GM10248 (cell line): ENCODE measurements at regions not wholly inside any gene's neighbourhood (a gene's known extent, or its start where the extent isn't known, plus 50 kb on each side); places are given as distances from the start of the nearest gene placed in this dataset.

Source experiments
- CTCF ChIA-PET: fragments of 300-600 bp; sonication (Branson Sonifier 250); formaldehyde crosslinking; extraction: SDS; loops from one replicate; lab custom pipeline; 2021; ENCODE audit warnings: antibody characterized with exemption; lab: Yijun Ruan, JAX
- POLR2A ChIA-PET: fragments of 350-650 bp; sonication (Branson Sonifier 250); formaldehyde crosslinking; extraction: SDS; loops from one replicate; lab custom pipeline; 2020; ENCODE audit warnings: antibody characterized with exemption; lab: Yijun Ruan, JAX
- DNase-seq: peaks from one replicate; pipeline ENCODE4 v3.0.0; 2012; ENCODE audit errors: extremely low spot score
- TF ChIP-seq, protein P1 (sequence below): IDR thresholded peaks from 2 replicates; pipeline ENCODE4 v1.5.1; 2012; ENCODE audit warnings: mild to moderate bottlenecking, low read depth; ENCODE audit errors: extremely low read depth, missing control alignments, control extremely low read depth

DNA sequence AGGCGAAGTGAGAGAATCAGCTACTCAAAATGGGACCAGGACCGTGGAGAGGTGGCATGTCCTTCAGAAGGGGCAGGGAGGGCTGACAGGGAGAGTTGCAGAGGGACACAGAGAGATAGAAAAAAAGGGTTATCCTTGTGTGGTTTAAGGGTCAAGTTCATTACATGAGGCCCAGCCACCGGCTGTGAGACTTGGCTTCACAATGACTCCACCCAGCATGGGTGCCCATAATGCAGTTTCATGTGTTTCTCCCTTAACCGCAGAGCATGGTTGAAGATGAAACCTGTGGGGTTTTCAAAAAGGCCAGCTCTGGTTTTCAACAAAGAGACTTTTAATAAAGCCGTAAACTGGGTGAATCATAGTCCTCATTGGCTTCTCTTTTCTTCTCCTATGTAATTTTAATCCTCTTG, 164.6 kb downstream of the KLF5 start:
- ChIA-PET CTCF (no interaction called here), POLR2A (no interaction called here)
- TF ChIP-seq, protein P1, sequence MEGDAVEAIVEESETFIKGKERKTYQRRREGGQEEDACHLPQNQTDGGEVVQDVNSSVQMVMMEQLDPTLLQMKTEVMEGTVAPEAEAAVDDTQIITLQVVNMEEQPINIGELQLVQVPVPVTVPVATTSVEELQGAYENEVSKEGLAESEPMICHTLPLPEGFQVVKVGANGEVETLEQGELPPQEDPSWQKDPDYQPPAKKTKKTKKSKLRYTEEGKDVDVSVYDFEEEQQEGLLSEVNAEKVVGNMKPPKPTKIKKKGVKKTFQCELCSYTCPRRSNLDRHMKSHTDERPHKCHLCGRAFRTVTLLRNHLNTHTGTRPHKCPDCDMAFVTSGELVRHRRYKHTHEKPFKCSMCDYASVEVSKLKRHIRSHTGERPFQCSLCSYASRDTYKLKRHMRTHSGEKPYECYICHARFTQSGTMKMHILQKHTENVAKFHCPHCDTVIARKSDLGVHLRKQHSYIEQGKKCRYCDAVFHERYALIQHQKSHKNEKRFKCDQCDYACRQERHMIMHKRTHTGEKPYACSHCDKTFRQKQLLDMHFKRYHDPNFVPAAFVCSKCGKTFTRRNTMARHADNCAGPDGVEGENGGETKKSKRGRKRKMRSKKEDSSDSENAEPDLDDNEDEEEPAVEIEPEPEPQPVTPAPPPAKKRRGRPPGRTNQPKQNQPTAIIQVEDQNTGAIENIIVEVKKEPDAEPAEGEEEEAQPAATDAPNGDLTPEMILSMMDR = no peak
- DNase-seq = no peak

DNA sequence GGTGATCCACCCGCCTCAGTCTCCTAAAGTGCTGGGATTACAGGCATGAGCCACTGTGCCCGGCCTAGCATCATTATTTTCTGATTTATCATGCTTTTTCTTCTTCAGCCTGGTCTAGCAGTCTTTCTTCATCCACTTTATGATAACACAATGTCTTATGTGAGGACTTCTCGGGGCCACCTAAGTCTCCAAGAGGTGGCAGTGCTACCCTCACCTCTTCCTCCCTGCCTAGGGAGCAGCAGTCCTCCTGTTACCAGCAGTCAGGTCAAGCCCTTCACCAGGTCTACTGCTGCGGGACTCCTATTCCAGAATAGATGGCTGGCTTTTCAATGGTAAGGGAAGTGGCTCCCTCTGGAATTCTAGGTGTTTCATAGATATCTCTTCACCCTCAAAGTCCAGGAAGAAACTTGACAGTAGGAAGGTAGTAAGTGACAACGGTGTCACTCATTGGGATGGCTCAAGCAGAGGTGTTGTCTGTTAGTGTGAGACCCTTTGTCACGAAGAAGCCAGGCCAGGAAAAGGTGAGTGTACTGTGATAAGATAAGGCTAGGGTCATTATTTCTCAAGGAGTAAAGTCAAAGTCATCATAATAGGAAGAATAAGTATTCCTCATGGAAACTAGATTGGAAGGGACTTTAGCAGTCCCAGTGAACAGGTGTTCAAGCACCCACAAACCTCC, 164.0 kb downstream of the KLF5 start:
- POLR2A ChIA-PET = no interaction called here
- TF ChIP-seq, protein P1 = no peak
- CTCF ChIA-PET = no interaction called here
- DNase-seq = no peak

- CTCF ChIA-PET = no interaction called here
- no peak for DNase-seq
- POLR2A ChIA-PET = no interaction called here
- TF ChIP-seq, protein P1 = no peak
These were observed 162.3 kb downstream of the KLF5 start for GRCh38 chr13:73220966-73221720.

DNA sequence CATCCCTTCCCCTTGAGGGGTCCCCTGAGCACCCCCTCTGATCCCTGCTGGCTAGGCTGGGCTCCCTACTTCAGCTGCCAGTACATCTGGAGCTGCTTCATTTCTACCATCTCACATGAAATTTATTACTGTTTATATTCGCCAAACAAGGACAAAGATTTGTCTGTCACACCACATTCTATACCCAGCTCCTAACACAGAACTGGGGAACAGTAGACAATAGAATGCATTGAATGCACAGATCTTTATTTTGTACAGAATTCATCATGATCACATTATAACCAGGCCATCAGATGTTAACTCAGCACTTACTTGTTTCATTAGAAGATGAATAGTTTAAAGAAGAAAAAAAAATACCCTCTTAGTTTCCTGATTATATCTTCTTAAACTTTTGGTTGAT, 159.4 kb downstream of the KLF5 start:
- POLR2A ChIA-PET = no interaction called here
- CTCF ChIA-PET = no interaction called here
- TF ChIP-seq, protein P1 = no peak
- no peak for DNase-seq

- TF ChIP-seq, protein P1 = no peak
- ChIA-PET POLR2A (no interaction called here), CTCF (interaction anchor here (0.7 to 1.2 kb wide), 2 partner anchors 14 to 22 kb away, joined by 3 read pairs; no protein-coding TSS in a partner anchor)
- no peak for DNase-seq
These were observed 157.6 kb downstream of the KLF5 start for GRCh38 chr13:73216381-73216831.

GRCh38 chr13:73215823-73216222, 157.0 kb downstream of the KLF5 start:
- CTCF ChIA-PET = interaction anchor here (0.7 to 1.2 kb wide), 2 partner anchors 15 to 21 kb away, joined by 3 read pairs; no protein-coding TSS in a partner anchor
- POLR2A ChIA-PET = no interaction called here
- no peak for DNase-seq
- TF ChIP-seq, protein P1 = no peak
